ENCODE measurements at regions not wholly inside any gene's neighbourhood (a gene's known extent, or its start where the extent isn't known, plus 50 kb on each side); places are given as distances from the start of the nearest gene placed in this dataset.

GRCh38 chr5:56763182-56763581, 52.2 kb upstream of the MAP3K1 start:
- TF ChIP-seq CTCF (IDR thresholded peaks at IDR 0.05) (no peak), POLR2A (IDR thresholded peaks at IDR 0.05) (no peak)

All from suprapubic skin (tissue), 3 donors.